Upper lobe of left lung (tissue), 4 donors: ENCODE measurements at regions not wholly inside any gene's neighbourhood (a gene's known extent, or its start where the extent isn't known, plus 50 kb on each side); places are given as distances from the start of the nearest gene placed in this dataset.

Experiments used
- CTCF ChIP-seq, 6 experiments: fragments of 450-650 bp in 4 of 6; fragments of 200-600 bp in 2 of 6; sonication (generic) in 2 of 6; IDR thresholded peaks; one replicate each; pipeline ENCODE4 v1.5.1; 2016 to 2019; ENCODE audit warnings: antibody characterized with exemption in 6 of 6
- POLR2A ChIP-seq, 4 donors: fragments of 450-650 bp; IDR thresholded peaks; one replicate each; pipeline ENCODE4 v1.5.1; 2016 to 2017; ENCODE audit warnings: antibody characterized with exemption in 4 of 4, mild to moderate bottlenecking in 2 of 4

- TF ChIP-seq POLR2A (IDR thresholded peaks at IDR 0.05): no peak
- no peak for TF ChIP-seq CTCF (IDR thresholded peaks at IDR 0.05)
Measured at GRCh38 chr14:39704594-39704993, 272.4 kb upstream of the FBXO33 start.
